ENCODE measurements at regions not wholly inside any gene's neighbourhood (a gene's known extent, or its start where the extent isn't known, plus 50 kb on each side); places are given as distances from the start of the nearest gene placed in this dataset.

DNA sequence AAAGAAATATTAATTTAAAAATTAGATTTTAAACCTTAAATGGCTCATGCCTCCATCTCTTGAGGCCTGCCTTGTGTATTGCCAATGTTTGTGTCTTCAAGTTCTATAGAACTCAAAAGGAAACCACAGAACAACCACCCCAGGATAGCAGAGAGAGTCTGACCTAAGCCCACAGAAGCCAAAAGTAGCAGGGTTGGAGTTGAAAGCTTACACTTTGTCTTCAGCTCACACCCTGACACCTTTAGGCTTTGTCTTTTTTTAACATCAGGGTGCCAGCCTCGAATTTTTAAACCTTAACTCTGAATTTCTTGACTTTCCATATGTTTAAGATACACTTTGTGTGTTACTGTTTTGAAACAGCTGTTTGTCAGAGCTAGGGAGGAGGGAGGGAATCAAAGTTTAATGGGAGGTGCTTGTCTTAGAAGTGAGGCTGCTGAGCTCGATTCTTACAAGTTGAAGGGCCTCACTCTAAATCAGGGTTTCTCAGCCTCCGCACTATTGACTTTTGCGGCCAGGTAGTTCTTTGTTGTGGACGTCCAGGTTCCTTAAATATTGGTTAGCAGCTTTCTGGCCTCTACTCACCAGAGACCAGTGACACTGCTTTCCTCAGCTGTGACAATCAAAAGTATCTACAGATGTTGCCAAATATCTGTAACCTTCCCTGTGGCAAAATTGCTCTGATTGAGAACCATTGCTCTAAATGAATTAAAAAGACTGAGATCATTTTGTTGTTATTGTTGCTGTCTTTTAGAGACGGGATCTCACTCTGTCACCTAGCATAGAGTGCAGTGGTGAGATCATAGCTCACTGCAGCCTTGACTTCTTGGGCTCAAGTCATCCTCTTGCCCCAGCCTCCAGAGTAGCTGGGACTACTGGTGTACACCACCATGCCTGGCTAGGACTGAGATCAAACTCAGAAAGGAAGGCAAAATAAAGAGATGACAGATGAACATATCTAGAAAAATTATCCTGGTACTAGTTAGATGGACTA lies 139.2 kb upstream of the EOMES start:
- H3K27ac ChIP-seq, result no peak overlapping the region
- no peaks in the 10 kb centered on the region for H3K9me3 ChIP-seq
- no peaks in the 10 kb centered on the region for H3K27me3 ChIP-seq (replicated peaks; ENCODE audit: insufficient read depth)
- no peak for DNase-seq (ENCODE audit: low spot score)
- H3K4me3 ChIP-seq, result no peak overlapping the region
- no peaks in the 10 kb centered on the region for H3K4me1 ChIP-seq (ENCODE audit: control insufficient read depth in 1 of 2, low read depth in 2 of 2)
- ATAC-seq (ENCODE audit: insufficient number of reproducible peaks, low FRiP score, low read depth), result no peak
- no peaks in the 10 kb centered on the region for H3K36me3 ChIP-seq
- TF ChIP-seq, protein P1, sequence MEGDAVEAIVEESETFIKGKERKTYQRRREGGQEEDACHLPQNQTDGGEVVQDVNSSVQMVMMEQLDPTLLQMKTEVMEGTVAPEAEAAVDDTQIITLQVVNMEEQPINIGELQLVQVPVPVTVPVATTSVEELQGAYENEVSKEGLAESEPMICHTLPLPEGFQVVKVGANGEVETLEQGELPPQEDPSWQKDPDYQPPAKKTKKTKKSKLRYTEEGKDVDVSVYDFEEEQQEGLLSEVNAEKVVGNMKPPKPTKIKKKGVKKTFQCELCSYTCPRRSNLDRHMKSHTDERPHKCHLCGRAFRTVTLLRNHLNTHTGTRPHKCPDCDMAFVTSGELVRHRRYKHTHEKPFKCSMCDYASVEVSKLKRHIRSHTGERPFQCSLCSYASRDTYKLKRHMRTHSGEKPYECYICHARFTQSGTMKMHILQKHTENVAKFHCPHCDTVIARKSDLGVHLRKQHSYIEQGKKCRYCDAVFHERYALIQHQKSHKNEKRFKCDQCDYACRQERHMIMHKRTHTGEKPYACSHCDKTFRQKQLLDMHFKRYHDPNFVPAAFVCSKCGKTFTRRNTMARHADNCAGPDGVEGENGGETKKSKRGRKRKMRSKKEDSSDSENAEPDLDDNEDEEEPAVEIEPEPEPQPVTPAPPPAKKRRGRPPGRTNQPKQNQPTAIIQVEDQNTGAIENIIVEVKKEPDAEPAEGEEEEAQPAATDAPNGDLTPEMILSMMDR (IDR thresholded peaks at IDR 0.05), result no peak

DNA sequence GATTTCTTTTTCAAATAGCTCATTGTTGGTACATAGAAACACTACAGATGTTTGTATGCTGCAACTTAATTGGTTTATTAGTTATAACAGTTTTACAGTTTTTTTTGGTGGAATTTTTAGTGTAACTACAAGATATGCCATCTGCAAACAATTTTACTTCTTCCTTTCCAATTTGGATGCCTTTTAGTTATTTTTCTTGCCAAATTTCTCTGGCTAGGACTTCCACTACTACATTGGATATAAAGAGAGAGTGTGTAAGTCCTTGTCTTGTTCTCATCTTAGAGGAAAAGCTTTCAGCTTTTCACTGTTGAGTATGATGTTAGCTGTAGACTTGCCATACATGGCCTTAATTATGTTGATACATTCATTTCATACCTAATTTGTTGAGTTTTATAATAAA lies 143.6 kb upstream of the EOMES start:
- TF ChIP-seq, protein P1 (IDR thresholded peaks at IDR 0.05), result no peak
- H3K4me1 ChIP-seq (ENCODE audit: control insufficient read depth in 1 of 2, low read depth in 2 of 2), result no peaks in the 10 kb centered on the region
- no peaks in the 10 kb centered on the region for H3K36me3 ChIP-seq
- H3K4me3 ChIP-seq, result no peak overlapping the region
- H3K27ac ChIP-seq, result no peak overlapping the region
- DNase-seq (ENCODE audit: low spot score) (no peak), ATAC-seq (ENCODE audit: insufficient number of reproducible peaks, low FRiP score, low read depth) (no peak)
- peaks cover 14% of the 10 kb centered on the region for H3K9me3 ChIP-seq
- H3K27me3 ChIP-seq (replicated peaks; ENCODE audit: insufficient read depth), result no peaks in the 10 kb centered on the region

DNA sequence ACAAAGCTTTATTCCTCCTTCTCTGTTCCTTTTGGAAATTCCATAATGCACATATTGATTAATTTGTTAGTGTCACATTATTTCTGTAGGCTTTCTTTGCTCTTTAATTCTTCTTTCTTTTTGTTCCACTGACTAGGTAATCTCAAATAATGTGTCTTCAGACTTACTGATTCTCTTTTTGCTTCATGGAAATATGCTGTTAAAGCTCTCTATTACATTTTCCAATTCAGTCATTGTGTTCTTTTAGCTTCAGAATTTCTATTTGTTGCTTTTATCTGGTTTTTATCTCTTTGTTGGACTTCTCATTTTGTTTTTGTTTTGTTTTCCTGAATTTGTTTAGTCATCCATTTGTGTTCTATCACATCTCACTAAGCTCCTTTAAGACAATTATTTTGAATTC lies 147.0 kb upstream of the EOMES start:
- Histone ChIP-seq H3K9me3 (peaks cover 14% of the 10 kb centered on the region), H3K4me3 (no peak overlapping the region), H3K36me3 (no peaks in the 10 kb centered on the region), H3K27ac (no peak overlapping the region), H3K4me1 (ENCODE audit: control insufficient read depth in 1 of 2, low read depth in 2 of 2) (no peaks in the 10 kb centered on the region), H3K27me3 (replicated peaks; ENCODE audit: insufficient read depth) (no peaks in the 10 kb centered on the region)
- DNase-seq (ENCODE audit: low spot score) (no peak), ATAC-seq (ENCODE audit: insufficient number of reproducible peaks, low FRiP score, low read depth) (no peak)
- TF ChIP-seq, protein P1 (IDR thresholded peaks at IDR 0.05), result no peak

DNA sequence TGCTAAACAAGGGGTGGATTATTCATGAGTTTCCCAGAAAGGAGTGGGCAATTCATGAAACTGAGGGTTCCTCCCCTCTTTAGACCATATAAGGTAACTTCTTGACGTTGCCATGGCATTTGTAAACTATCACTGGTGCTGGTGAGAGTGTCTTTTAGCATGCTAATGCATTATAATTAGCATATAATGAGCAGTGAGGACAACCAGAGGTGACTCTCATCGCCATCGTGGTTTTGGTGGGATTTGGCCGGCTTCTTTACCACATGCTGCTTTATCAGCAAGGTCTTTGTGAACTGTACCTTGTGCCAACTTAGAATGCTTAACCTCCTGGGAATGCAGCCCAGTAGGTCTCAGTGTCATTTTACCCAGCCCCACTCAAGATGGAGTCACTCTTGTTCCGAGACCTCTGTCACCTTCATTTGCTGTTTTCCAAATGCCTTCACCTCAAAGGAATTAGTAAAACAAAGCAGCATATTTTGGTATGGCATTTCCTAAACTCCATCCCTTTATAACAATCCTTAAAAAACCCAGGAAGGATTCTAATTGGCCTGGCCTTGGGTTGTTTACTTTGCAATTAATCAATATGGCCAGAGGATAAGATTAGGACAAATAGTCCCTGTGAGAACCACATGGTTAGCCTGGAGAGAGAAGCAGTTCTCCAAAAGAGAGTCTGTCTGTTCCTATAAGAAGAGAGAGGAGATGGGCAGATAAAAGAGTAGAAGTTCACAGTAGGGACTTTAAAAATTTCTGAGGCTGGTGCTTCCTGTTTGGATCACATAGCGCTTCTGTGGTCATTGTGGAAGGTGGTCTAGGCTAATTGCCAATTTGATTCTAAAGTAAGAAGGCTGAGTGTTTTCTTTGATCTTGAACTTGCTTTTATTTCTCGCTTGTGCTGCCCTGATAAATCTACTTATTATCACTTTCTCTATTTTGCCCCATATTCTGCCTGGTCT lies 155.2 kb upstream of the EOMES start:
- ATAC-seq (ENCODE audit: insufficient number of reproducible peaks, low FRiP score, low read depth) (no peak), DNase-seq (ENCODE audit: low spot score) (no peak)
- Histone ChIP-seq H3K4me3 (no peak overlapping the region), H3K36me3 (no peaks in the 10 kb centered on the region), H3K9me3 (no peaks in the 10 kb centered on the region), H3K4me1 (ENCODE audit: control insufficient read depth in 1 of 2, low read depth in 2 of 2) (no peaks in the 10 kb centered on the region), H3K27ac (no peak overlapping the region), H3K27me3 (replicated peaks; ENCODE audit: insufficient read depth) (no peaks in the 10 kb centered on the region)
- TF ChIP-seq, protein P1 (IDR thresholded peaks at IDR 0.05), result no peak

DNA sequence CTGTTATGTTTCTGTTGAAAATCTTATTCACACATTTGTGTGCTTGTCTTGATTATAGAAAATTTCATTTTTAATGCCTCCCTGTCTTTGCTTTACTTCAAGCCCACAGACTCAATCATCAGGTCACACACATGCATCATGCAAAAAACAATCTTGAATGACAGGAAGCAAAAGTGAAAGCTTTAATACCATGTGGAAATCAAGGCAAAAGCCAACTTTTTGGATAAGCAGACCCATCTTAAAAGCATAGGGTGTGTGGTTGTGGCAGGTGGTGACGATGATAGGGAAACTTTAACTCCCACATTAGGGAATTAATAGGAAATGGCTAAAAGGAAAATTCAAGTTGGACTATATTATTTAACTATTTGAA lies 155.9 kb upstream of the EOMES start:
- no peaks in the 10 kb centered on the region for H3K36me3 ChIP-seq
- DNase-seq (ENCODE audit: low spot score) (no peak), ATAC-seq (ENCODE audit: insufficient number of reproducible peaks, low FRiP score, low read depth) (no peak)
- H3K4me1 ChIP-seq (ENCODE audit: control insufficient read depth in 1 of 2, low read depth in 2 of 2), result no peaks in the 10 kb centered on the region
- no peaks in the 10 kb centered on the region for H3K9me3 ChIP-seq
- H3K27ac ChIP-seq, result no peak overlapping the region
- H3K4me3 ChIP-seq, result no peak overlapping the region
- no peaks in the 10 kb centered on the region for H3K27me3 ChIP-seq (replicated peaks; ENCODE audit: insufficient read depth)
- TF ChIP-seq, protein P1 (IDR thresholded peaks at IDR 0.05), result no peak
